ENCODE measurements at regions not wholly inside any gene's neighbourhood (a gene's known extent, or its start where the extent isn't known, plus 50 kb on each side); places are given as distances from the start of the nearest gene placed in this dataset.

DNA sequence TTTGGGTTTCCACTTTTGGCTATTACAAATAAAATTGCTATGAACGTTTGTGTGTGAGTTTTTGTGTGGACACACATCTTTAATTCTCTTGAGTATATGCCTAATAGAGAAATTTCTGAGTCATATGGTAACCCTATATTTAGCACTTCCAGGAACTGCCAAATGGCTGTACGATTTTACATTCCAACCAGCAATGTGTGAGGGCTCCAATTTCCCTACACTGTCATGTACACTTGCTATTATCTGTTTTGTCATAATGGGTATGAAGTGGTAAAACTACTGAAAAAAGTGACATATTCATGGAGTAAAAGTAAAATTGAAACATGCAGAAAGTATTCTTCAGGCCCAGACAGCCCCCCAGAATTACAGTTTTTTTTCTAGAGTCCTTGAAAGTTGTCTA, 59.6 kb upstream of the ESR1 start:
- peak; percentile 62 to 87 for ATAC-seq
- peaks cover 5% of the 10 kb centered on the region for H3K9me3 Mint-ChIP-seq
- no peak for DNase-seq (ENCODE audit: low spot score)
- H3K36me3 Mint-ChIP-seq = no peaks in the 10 kb centered on the region
- peaks cover 4 to 40% of the 10 kb centered on the region in 2 donors for H3K27me3 Mint-ChIP-seq
- no peak overlapping the region for H3K27ac Mint-ChIP-seq
- peaks cover 2 to 17% of the 10 kb centered on the region in 2 donors for H3K4me1 Mint-ChIP-seq (ENCODE audit: low read depth in 2 of 2)
- H3K4me3 Mint-ChIP-seq = peak overlapping the region; percentile 9

GRCh38 chr6:151749341-151749740, 58.1 kb upstream of the ESR1 start:
- Mint-ChIP-seq H3K27me3 (peaks cover 5 to 30% of the 10 kb centered on the region in 2 donors), H3K27ac (peak overlapping the region in 1 of 2 donors; percentile 3), H3K4me1 (ENCODE audit: low read depth in 2 of 2) (peaks cover 2 to 17% of the 10 kb centered on the region in 2 donors), H3K4me3 (peak overlapping the region; percentile 1), H3K36me3 (no peaks in the 10 kb centered on the region), H3K9me3 (peaks cover 5% of the 10 kb centered on the region)
- ATAC-seq (peak; percentile 34 to 64), DNase-seq (ENCODE audit: low spot score) (no peak)

GRCh38 chr6:151753581-151753980, 53.9 kb upstream of the ESR1 start:
- ATAC-seq (no peak), DNase-seq (ENCODE audit: low spot score) (no peak)
- no peaks in the 10 kb centered on the region for H3K9me3 Mint-ChIP-seq
- H3K36me3 Mint-ChIP-seq = no peaks in the 10 kb centered on the region
- H3K4me1 Mint-ChIP-seq (ENCODE audit: low read depth in 2 of 2) = peaks cover 3 to 24% of the 10 kb centered on the region in 2 donors
- H3K27me3 Mint-ChIP-seq = peaks cover 14 to 37% of the 10 kb centered on the region in 2 donors
- H3K27ac Mint-ChIP-seq = no peak overlapping the region
- H3K4me3 Mint-ChIP-seq = no peak overlapping the region

DNA sequence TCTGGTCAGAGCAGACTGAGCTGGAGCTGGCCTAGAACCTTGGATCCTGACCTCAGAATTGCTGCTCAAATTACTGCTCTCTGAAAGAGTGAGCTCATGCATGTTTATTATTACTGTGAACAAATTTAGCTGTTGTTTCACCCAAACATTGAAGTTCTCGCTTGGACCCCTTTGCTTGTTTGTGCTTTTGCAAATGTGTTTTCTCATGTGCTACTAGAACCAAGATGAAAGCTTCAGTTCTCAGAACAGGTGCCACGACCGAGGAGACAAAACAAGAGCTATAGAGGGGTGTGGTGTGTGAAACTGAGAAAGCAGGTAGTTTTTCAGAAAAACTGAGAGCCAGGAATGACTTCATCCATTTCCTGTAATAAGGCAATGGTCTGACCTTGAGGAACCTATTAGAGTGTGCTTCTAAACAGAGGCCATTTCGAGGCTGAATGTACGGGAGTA, 50.0 kb upstream of the ESR1 start:
- no peaks in the 10 kb centered on the region for H3K36me3 Mint-ChIP-seq
- no peaks in the 10 kb centered on the region for H3K9me3 Mint-ChIP-seq
- H3K4me1 Mint-ChIP-seq (ENCODE audit: low read depth in 2 of 2) = peaks cover 3 to 17% of the 10 kb centered on the region in 2 donors
- ATAC-seq (peak; percentile 60 to 82), DNase-seq (ENCODE audit: low spot score) (no peak)
- peak overlapping the region; percentile 69 to 74 for H3K27ac Mint-ChIP-seq
- peaks cover 12 to 14% of the 10 kb centered on the region in 2 donors for H3K27me3 Mint-ChIP-seq
- H3K4me3 Mint-ChIP-seq = peak overlapping the region; percentile 71
